ENCODE measurements at regions not wholly inside any gene's neighbourhood (a gene's known extent, or its start where the extent isn't known, plus 50 kb on each side); places are given as distances from the start of the nearest gene placed in this dataset.
"Not testable (repeated sequence)": the region's sequence is repeated elsewhere in the genome, so short reads cannot be mapped to it uniquely, and the experiment has no call there.

DNA sequence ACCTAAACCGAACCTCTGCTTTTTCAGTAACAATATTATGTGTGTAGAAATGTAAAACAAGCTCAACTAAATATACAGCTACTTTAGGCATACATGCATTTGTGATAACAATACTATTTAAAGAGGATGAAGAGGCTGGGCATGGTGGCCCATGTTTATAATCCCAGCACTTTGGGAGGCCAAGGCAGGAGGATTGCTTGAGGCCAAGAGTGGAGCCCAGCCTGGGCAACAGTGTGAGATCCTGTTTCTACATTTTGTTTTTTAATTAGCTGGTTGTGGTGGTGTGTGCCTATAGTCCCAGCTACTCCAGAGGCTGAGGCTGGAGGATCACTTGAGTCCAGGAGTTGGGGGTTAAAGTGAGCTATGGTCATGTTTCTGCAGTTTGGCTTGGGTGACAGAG is 73.6 kb upstream of the LYPLAL1 start:
- Mint-ChIP-seq H3K9me3 (no peaks in the 10 kb centered on the region), H3K27me3 (no peaks in the 10 kb centered on the region), H3K4me1 (ENCODE audit: unreplicated experiment) (no peaks in the 10 kb centered on the region), H3K4me3 (no peak overlapping the region), H3K36me3 (no peaks in the 10 kb centered on the region), H3K27ac (no peak overlapping the region)
- DNase-seq (ENCODE audit: extremely low spot score, unreplicated experiment): no peak
- TF ChIP-seq, protein P1, sequence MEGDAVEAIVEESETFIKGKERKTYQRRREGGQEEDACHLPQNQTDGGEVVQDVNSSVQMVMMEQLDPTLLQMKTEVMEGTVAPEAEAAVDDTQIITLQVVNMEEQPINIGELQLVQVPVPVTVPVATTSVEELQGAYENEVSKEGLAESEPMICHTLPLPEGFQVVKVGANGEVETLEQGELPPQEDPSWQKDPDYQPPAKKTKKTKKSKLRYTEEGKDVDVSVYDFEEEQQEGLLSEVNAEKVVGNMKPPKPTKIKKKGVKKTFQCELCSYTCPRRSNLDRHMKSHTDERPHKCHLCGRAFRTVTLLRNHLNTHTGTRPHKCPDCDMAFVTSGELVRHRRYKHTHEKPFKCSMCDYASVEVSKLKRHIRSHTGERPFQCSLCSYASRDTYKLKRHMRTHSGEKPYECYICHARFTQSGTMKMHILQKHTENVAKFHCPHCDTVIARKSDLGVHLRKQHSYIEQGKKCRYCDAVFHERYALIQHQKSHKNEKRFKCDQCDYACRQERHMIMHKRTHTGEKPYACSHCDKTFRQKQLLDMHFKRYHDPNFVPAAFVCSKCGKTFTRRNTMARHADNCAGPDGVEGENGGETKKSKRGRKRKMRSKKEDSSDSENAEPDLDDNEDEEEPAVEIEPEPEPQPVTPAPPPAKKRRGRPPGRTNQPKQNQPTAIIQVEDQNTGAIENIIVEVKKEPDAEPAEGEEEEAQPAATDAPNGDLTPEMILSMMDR (conservative IDR thresholded peaks at IDR 0.05): no peak

DNA sequence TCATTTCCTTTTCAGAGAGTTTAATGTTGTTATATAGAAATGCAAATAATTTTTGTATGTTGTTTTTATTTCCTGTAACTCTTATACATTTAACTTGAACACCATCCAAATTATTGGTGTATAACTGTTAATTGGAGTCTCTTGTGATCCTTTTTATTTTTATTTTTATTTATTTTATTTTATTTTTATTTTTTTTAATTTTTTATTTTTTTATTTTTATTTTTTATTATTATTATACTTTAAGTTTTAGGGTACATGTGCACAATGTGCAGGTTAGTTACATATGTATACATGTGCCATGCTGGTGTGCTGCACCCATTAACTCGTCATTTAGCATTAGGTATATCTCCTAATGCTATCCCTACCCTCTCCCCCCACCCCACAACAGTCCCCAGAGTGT is 71.2 kb upstream of the LYPLAL1 start:
- not testable (repeated sequence) for H3K27me3 Mint-ChIP-seq; DNase-seq (ENCODE audit: extremely low spot score, unreplicated experiment); H3K27ac Mint-ChIP-seq; H3K36me3 Mint-ChIP-seq; H3K4me3 Mint-ChIP-seq; H3K4me1 Mint-ChIP-seq (ENCODE audit: unreplicated experiment); H3K9me3 Mint-ChIP-seq

DNA sequence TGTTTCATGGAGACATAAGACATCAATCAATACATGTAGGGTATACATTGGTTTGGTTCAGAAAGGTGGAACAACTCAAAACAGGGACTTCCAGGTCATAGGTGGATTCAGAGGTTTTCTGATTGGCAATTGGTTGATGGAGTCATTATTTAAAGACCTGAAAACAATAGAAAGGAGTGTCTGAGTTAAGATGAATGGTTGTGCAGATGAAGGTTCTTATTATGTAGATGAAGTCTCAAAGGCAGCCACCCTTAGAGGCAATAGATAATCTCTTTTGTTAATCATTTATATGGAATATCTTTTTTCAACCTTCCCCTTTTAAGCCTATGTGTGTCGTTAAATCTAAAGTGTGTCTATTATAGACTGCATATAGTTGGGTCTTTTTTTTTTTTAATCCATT is 67.8 kb upstream of the LYPLAL1 start:
- no peaks in the 10 kb centered on the region for H3K4me1 Mint-ChIP-seq (ENCODE audit: unreplicated experiment)
- H3K27me3 Mint-ChIP-seq: no peaks in the 10 kb centered on the region
- H3K4me3 Mint-ChIP-seq: no peak overlapping the region
- no peak for DNase-seq (ENCODE audit: extremely low spot score, unreplicated experiment)
- H3K9me3 Mint-ChIP-seq: no peaks in the 10 kb centered on the region
- TF ChIP-seq, protein P1 (conservative IDR thresholded peaks at IDR 0.05): no peak
- H3K27ac Mint-ChIP-seq: no peak overlapping the region
- H3K36me3 Mint-ChIP-seq: no peaks in the 10 kb centered on the region

DNA sequence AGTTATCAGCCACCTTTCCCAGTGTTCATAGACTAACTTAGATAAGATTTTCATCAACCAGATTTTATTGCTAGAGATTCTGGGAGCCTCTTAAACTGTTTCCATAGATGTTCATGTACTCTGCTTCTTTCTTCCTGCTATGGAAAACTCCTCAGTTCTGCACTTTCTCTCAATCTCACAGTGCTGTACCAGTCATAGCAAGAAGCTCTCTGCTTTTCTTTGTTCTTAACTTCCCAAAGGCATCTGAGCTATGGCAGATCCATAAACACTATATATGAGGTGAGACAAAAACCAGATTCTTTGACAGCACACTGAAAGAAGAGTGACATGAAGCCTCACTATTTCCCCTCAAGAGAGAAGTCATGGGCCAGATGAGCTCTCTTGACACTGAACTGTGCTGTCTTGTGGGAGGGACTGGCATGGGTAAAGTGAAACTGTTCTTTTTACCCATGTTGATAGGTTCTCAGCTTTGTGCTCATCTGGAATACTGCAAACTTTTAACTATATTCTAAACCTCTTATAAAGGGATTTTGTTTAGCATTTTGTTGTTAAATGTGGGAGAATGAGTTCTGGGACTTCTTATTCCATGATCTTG is 64.2 kb upstream of the LYPLAL1 start:
- no peaks in the 10 kb centered on the region for H3K27me3 Mint-ChIP-seq
- DNase-seq (ENCODE audit: extremely low spot score, unreplicated experiment): no peak
- no peaks in the 10 kb centered on the region for H3K36me3 Mint-ChIP-seq
- H3K4me1 Mint-ChIP-seq (ENCODE audit: unreplicated experiment): no peaks in the 10 kb centered on the region
- no peak overlapping the region for H3K27ac Mint-ChIP-seq
- TF ChIP-seq, protein P1 (conservative IDR thresholded peaks at IDR 0.05): no peak
- H3K9me3 Mint-ChIP-seq: peaks cover 5% of the 10 kb centered on the region
- H3K4me3 Mint-ChIP-seq: no peak overlapping the region

DNA sequence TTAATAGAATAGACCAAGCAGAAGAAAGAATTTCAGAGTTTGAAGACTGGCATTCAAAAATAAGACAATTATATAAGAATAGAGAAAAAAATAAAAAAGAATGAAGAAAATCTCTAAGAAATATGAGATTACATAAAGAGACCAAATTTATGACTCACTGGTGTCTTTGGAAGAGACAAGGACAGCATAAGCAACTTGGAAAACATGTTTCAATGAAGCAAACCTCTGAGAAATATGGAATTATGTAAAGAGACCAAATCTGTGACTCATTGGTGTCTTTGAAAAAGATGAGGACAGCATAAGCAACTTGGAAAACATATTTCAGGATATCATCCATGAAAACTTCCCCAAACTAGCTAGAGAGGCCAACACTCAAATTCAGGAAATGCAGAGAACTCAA is 60.4 kb upstream of the LYPLAL1 start:
- H3K4me1 Mint-ChIP-seq (ENCODE audit: unreplicated experiment): no peaks in the 10 kb centered on the region
- peaks cover 5% of the 10 kb centered on the region for H3K9me3 Mint-ChIP-seq
- no peak overlapping the region for H3K27ac Mint-ChIP-seq
- TF ChIP-seq, protein P1 (conservative IDR thresholded peaks at IDR 0.05): no peak
- no peak for DNase-seq (ENCODE audit: extremely low spot score, unreplicated experiment)
- no peak overlapping the region for H3K4me3 Mint-ChIP-seq
- H3K27me3 Mint-ChIP-seq: no peaks in the 10 kb centered on the region
- H3K36me3 Mint-ChIP-seq: no peaks in the 10 kb centered on the region

DNA sequence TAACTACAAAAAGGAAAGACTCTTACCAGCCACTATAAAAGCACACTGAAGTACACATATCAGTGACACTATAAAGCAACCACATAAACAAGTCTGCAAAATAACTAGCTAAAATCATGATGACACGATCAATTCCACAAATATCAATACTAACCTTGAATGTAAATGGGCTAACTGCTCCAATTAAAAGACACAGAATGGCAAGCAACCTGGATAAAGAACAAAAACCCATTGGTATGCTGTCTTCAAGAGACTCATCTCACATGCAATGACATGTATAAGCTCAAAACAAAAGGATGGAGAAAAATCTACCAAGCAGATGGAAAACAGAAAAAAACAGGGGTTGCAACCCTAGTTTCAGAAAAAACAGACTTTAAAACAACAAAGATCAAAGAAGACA is 59.7 kb upstream of the LYPLAL1 start:
- TF ChIP-seq, protein P1 (conservative IDR thresholded peaks at IDR 0.05): no peak
- no peak for DNase-seq (ENCODE audit: extremely low spot score, unreplicated experiment)
- H3K36me3 Mint-ChIP-seq: no peaks in the 10 kb centered on the region
- no peak overlapping the region for H3K4me3 Mint-ChIP-seq
- H3K27ac Mint-ChIP-seq: no peak overlapping the region
- H3K4me1 Mint-ChIP-seq (ENCODE audit: unreplicated experiment): no peaks in the 10 kb centered on the region
- no peaks in the 10 kb centered on the region for H3K27me3 Mint-ChIP-seq
- H3K9me3 Mint-ChIP-seq: peaks cover 5% of the 10 kb centered on the region
